ENCODE measurements at regions not wholly inside any gene's neighbourhood (a gene's known extent, or its start where the extent isn't known, plus 50 kb on each side); places are given as distances from the start of the nearest gene placed in this dataset.

DNA sequence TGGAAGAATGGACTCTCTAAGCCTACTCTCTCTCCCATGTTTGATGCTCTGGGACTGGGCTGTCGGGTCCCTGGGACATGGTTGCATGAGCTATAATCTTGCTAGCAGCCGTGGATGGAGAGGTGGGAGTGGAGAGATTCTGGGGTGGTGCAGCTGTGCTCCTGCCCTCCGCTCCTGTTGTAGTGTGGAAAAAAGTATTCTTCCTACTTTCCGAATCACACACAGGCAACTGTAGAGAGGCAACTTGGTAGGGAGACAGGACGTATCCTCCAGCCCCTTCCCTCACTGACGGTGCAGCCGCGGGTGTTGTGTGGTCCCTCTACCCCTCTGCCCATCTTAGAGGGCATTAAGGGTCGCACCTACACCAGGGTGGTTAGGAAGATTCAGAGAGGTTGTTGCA, 281.4 kb upstream of the TLE3 start:
- Histone ChIP-seq H3K27me3 (replicated peaks in 1 of 2; ENCODE audit: control insufficient read depth in 2 of 2, insufficient read depth in 2 of 2, low read length in 1 of 2) (peaks cover 0 to 4% of the 10 kb centered on the region in 2 experiments; a peak in 3 of 4 replicates), H3K9ac (ENCODE audit: control insufficient read depth, insufficient read depth, low read length) (no peak overlapping the region), H4K20me1 (ENCODE audit: control insufficient read depth, insufficient read depth) (no peaks in the 10 kb centered on the region), H2AFZ (ENCODE audit: control insufficient read depth, low read depth, low read length) (no peak overlapping the region), H3K36me3 (ENCODE audit: control insufficient read depth in 2 of 2, insufficient read depth in 2 of 2, low read length in 1 of 2) (no peaks in the 10 kb centered on the region), H3K4me3 (no peak overlapping the region), H3K4me2 (ENCODE audit: control insufficient read depth, insufficient read depth) (no peak overlapping the region), H3K27ac (ENCODE audit: control insufficient read depth, insufficient read depth) (no peak overlapping the region), H3K4me1 (ENCODE audit: control insufficient read depth, insufficient read depth, low read length) (no peaks in the 10 kb centered on the region), H3K79me2 (ENCODE audit: control insufficient read depth, insufficient read depth, low read length) (no peaks in the 10 kb centered on the region), H3K9me3 (replicated peaks; ENCODE audit: control insufficient read depth, insufficient read depth, low read length) (no peaks in the 10 kb centered on the region; the same call in 2 of the 3 replicates)
- BruUV-seq (replicated peaks), result no TSS peak
- WGBS (ENCODE audit: insufficient coverage, insufficient replicate concordance, low lambda C conversion rate, missing lambda C conversion rate), result 50% methylated on average over 9 of the region's 9 CpGs
- RAD21 ChIA-PET (ENCODE audit: unreplicated experiment), result no interaction called here
- ATAC-seq, result no peak
- in situ Hi-C loops (cut with MboI), result no loop called here
- CTCF ChIA-PET, result no interaction called here
- POLR2A ChIA-PET, result no interaction called here
- no peak for FAIRE-seq
- intact Hi-C loops (cut with micrococcal nuclease; ENCODE audit: unreplicated experiment), result no loop called here
- DNase-seq (ENCODE audit: low read depth, low spot score), result no peak
- SMC1A ChIA-PET (ENCODE audit: uncharacterized antibody, unreplicated experiment), result no interaction called here
- TF ChIP-seq, protein P1, sequence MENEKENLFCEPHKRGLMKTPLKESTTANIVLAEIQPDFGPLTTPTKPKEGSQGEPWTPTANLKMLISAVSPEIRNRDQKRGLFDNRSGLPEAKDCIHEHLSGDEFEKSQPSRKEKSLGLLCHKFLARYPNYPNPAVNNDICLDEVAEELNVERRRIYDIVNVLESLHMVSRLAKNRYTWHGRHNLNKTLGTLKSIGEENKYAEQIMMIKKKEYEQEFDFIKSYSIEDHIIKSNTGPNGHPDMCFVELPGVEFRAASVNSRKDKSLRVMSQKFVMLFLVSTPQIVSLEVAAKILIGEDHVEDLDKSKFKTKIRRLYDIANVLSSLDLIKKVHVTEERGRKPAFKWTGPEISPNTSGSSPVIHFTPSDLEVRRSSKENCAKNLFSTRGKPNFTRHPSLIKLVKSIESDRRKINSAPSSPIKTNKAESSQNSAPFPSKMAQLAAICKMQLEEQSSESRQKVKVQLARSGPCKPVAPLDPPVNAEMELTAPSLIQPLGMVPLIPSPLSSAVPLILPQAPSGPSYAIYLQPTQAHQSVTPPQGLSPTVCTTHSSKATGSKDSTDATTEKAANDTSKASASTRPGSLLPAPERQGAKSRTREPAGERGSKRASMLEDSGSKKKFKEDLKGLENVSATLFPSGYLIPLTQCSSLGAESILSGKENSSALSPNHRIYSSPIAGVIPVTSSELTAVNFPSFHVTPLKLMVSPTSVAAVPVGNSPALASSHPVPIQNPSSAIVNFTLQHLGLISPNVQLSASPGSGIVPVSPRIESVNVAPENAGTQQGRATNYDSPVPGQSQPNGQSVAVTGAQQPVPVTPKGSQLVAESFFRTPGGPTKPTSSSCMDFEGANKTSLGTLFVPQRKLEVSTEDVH (IDR thresholded peaks at IDR 0.05; ENCODE audit: low read depth, partially characterized antibody), result no peak
- TF ChIP-seq PML (IDR thresholded peaks at IDR 0.05; ENCODE audit: low read length) (no peak), SMAD5 (IDR thresholded peaks at IDR 0.05; ENCODE audit: low read depth) (no peak), SUZ12 (IDR thresholded peaks at IDR 0.05; ENCODE audit: unreplicated experiment) (no peak), SKIL (IDR thresholded peaks at IDR 0.05; ENCODE audit: low read depth, poor library complexity, severe bottlenecking) (no peak), ZSCAN29 (IDR thresholded peaks at IDR 0.05) (no peak), E2F4 (IDR thresholded peaks at IDR 0.05; ENCODE audit: low read depth, low read length) (no peak), CEBPZ (IDR thresholded peaks at IDR 0.05; ENCODE audit: low read depth, low read length) (no peak), NBN (IDR thresholded peaks at IDR 0.05) (no peak)
- TF ChIP-seq, protein P2, sequence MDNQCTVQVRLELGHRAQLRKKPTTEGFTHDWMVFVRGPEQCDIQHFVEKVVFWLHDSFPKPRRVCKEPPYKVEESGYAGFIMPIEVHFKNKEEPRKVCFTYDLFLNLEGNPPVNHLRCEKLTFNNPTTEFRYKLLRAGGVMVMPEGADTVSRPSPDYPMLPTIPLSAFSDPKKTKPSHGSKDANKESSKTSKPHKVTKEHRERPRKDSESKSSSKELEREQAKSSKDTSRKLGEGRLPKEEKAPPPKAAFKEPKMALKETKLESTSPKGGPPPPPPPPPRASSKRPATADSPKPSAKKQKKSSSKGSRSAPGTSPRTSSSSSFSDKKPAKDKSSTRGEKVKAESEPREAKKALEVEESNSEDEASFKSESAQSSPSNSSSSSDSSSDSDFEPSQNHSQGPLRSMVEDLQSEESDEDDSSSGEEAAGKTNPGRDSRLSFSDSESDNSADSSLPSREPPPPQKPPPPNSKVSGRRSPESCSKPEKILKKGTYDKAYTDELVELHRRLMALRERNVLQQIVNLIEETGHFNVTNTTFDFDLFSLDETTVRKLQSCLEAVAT (IDR thresholded peaks at IDR 0.05), result no peak
